Keratinocyte (primary cell): ENCODE measurements at regions not wholly inside any gene's neighbourhood (a gene's known extent, or its start where the extent isn't known, plus 50 kb on each side); places are given as distances from the start of the nearest gene placed in this dataset.

Experiments used
- EZH2 ChIP-seq: IDR thresholded peaks from one replicate; pipeline ENCODE4 v1.6.1; 2012; ENCODE audit warnings: inconsistent platforms, mild to moderate bottlenecking, low read length, moderate library complexity
- TF ChIP-seq, protein P1 (sequence below), 3 experiments: IDR thresholded peaks in 1 of 3; conservative IDR thresholded peaks in 1 of 3; optimal IDR thresholded peaks in 1 of 3; 2 replicates in 2 of 3; 3 replicates in 1 of 3; pipeline versions ENCODE3 to v1.5.1; 2011; ENCODE audit warnings: low read length in 3 of 3, mild to moderate bottlenecking in 3 of 3, moderate library complexity in 2 of 3, control low read depth in 1 of 3, inconsistent platforms in 1 of 3; ENCODE audit not compliant: insufficient read depth in 2 of 3; ENCODE audit errors: extremely low read depth in 1 of 3

DNA sequence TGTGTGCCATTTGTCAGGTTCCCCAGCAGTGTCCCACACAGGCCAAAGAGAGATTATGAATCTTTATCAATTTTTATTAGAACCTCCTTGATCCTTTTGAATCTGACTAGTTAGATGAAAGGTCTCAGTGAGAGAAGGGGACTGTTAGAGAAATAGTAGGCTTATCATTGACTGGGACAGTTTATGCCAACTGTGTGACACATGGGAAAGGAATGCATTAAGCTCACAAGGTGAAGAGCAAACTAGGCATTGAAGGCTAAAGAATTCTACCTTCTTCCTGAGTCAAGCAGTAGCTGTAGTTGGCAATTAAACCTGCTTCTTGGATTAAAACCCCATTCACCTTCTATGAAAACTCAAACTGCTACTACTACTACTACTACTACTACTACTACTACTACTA is 389.6 kb upstream of the CDH19 start:
- TF ChIP-seq, protein P1, sequence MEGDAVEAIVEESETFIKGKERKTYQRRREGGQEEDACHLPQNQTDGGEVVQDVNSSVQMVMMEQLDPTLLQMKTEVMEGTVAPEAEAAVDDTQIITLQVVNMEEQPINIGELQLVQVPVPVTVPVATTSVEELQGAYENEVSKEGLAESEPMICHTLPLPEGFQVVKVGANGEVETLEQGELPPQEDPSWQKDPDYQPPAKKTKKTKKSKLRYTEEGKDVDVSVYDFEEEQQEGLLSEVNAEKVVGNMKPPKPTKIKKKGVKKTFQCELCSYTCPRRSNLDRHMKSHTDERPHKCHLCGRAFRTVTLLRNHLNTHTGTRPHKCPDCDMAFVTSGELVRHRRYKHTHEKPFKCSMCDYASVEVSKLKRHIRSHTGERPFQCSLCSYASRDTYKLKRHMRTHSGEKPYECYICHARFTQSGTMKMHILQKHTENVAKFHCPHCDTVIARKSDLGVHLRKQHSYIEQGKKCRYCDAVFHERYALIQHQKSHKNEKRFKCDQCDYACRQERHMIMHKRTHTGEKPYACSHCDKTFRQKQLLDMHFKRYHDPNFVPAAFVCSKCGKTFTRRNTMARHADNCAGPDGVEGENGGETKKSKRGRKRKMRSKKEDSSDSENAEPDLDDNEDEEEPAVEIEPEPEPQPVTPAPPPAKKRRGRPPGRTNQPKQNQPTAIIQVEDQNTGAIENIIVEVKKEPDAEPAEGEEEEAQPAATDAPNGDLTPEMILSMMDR (optimal IDR thresholded peaks at IDR 0.05 in 1 of 3, IDR thresholded peaks at IDR 0.05 in 1 of 3, conservative IDR thresholded peaks at IDR 0.05 in 1 of 3; ENCODE audit: extremely low read depth in 1 of 3, insufficient read depth in 2 of 3, low read length in 3 of 3): no peak
- no peak for TF ChIP-seq EZH2
